IMR-90 (cell line): ENCODE measurements at regions not wholly inside any gene's neighbourhood (a gene's known extent, or its start where the extent isn't known, plus 50 kb on each side); places are given as distances from the start of the nearest gene placed in this dataset.

ENCODE experiments used
- ATAC-seq: fragments of 200-7000 bp; cut with Tn5 transposase; 2 replicates; pipeline ENCODE4 v1.9.1; 2020; ENCODE audit warnings: low read depth, mild to moderate bottlenecking, moderate library complexity
- BruUV-seq: library from RNA; stranded (reverse); fragments of 400-500 nt; replicated peaks from 2 replicates; lab custom pipeline; 2021; lab: Mats Ljungman, UMichigan
- CTCF ChIA-PET: fragments of 300-600 bp; formaldehyde crosslinking; extraction: SDS; loops from one replicate; lab custom pipeline; 2021; ENCODE audit warnings: antibody characterized with exemption; lab: Yijun Ruan, JAX
- POLR2A ChIA-PET: fragments of 300-600 bp; sonication (Branson Sonifier 250); formaldehyde crosslinking; loops from one replicate; lab custom pipeline; 2022; ENCODE audit warnings: antibody characterized with exemption; ENCODE audit not compliant: unreplicated experiment; lab: Charles Lee
- DNase-seq: peaks from one replicate; pipeline ENCODE4 v3.0.0; 2013
- H2AFZ ChIP-seq: replicated peaks from 2 replicates; pipeline ENCODE3; 2013; ENCODE audit warnings: low read length, mild to moderate bottlenecking; ENCODE audit not compliant: poor library complexity
- H2AK5ac ChIP-seq: 2 replicates; pipeline ENCODE4 v1.6.1; 2013; ENCODE audit warnings: low read depth, low read length, inconsistent platforms
- H2AK9ac ChIP-seq: replicated peaks from 2 replicates; pipeline ENCODE3; 2013; ENCODE audit warnings: mild to moderate bottlenecking, low read depth, low read length, moderate library complexity; ENCODE audit not compliant: poor library complexity
- H2BK120ac ChIP-seq: 2 replicates; pipeline ENCODE4 v1.6.1; 2013; ENCODE audit warnings: low read depth, low read length, inconsistent platforms
- H2BK15ac ChIP-seq: 3 replicates; pipeline ENCODE4 v1.6.1; 2013; ENCODE audit warnings: low read depth, low read length, inconsistent platforms
- H2BK20ac ChIP-seq: 2 replicates; pipeline ENCODE4 v1.6.1; 2013; ENCODE audit warnings: low read depth, mild to moderate bottlenecking, inconsistent platforms, low read length, moderate library complexity
- H2BK5ac ChIP-seq: 2 replicates; pipeline ENCODE4 v1.6.1; 2013; ENCODE audit warnings: mild to moderate bottlenecking, low read depth, low read length, inconsistent platforms; ENCODE audit not compliant: poor library complexity, severe bottlenecking
- H3K14ac ChIP-seq: replicated peaks from 2 replicates; pipeline ENCODE4 v1.6.1; 2013; ENCODE audit warnings: low read depth, low read length, inconsistent platforms
- H3K18ac ChIP-seq: 2 replicates; pipeline ENCODE4 v1.6.1; 2013; ENCODE audit warnings: low read depth, low read length, control low read depth
- H3K23ac ChIP-seq: 2 replicates; pipeline ENCODE4 v1.6.1; 2013; ENCODE audit warnings: low read depth, low read length, inconsistent platforms
- H3K27ac ChIP-seq: 2 replicates; pipeline ENCODE4 v1.5.1; 2013; ENCODE audit warnings: mild to moderate bottlenecking, control low read depth, low read length; ENCODE audit not compliant: insufficient read depth
- H3K27me3 ChIP-seq: 2 replicates; pipeline ENCODE4 v1.6.1; 2013; ENCODE audit warnings: low read length; ENCODE audit not compliant: control insufficient read depth, insufficient read depth
- H3K36me3 ChIP-seq: 2 replicates; pipeline ENCODE4 v1.6.1; 2013; ENCODE audit warnings: low read length, mixed read lengths; ENCODE audit not compliant: control insufficient read depth, insufficient read depth
- H3K4ac ChIP-seq: 2 replicates; pipeline ENCODE4 v1.6.1; 2013; ENCODE audit warnings: low read depth, low read length, inconsistent platforms
- H3K4me1 ChIP-seq: 2 replicates; pipeline ENCODE4 v1.6.1; 2013; ENCODE audit warnings: low read length, mixed read lengths; ENCODE audit not compliant: control insufficient read depth, insufficient read depth
- H3K4me2 ChIP-seq: 2 replicates; pipeline ENCODE4 v1.6.1; 2013; ENCODE audit warnings: low read depth, mild to moderate bottlenecking, control low read depth, low read length, moderate library complexity
- H3K4me3 ChIP-seq: 2 replicates; pipeline ENCODE4 v1.5.1; 2013; ENCODE audit warnings: low read depth, mild to moderate bottlenecking, control low read depth, low read length, moderate library complexity; ENCODE audit not compliant: insufficient read depth
- H3K56ac ChIP-seq: 2 replicates; pipeline ENCODE4 v1.6.1; 2013; ENCODE audit warnings: low read length, inconsistent platforms; ENCODE audit not compliant: insufficient read depth; ENCODE audit errors: extremely low read depth
- H3K79me1 ChIP-seq, 2 experiments: 2 replicates each; pipeline ENCODE4 v1.6.1; 2013; ENCODE audit warnings: low read length in 2 of 2, inconsistent platforms in 1 of 2, low read depth in 1 of 2
- H3K9ac ChIP-seq: 2 replicates; pipeline ENCODE4 v1.6.1; 2013; ENCODE audit warnings: low read depth, low read length, control low read depth
- H3K9me1 ChIP-seq: 2 replicates; pipeline ENCODE4 v1.6.1; 2013; ENCODE audit warnings: low read length, inconsistent platforms; ENCODE audit not compliant: insufficient read depth
- H3K9me3 ChIP-seq: 2 replicates; pipeline ENCODE4 v1.6.1; 2013; ENCODE audit warnings: low read length; ENCODE audit not compliant: control insufficient read depth, insufficient read depth
- H4K20me1 ChIP-seq: 2 replicates; pipeline ENCODE4 v1.6.1; 2013; ENCODE audit warnings: low read length, inconsistent platforms; ENCODE audit not compliant: insufficient read depth
- H4K5ac ChIP-seq: 2 replicates; pipeline ENCODE4 v1.6.1; 2013; ENCODE audit warnings: mild to moderate bottlenecking, low read depth, low read length, control low read depth
- H4K8ac ChIP-seq, 2 experiments: 2 replicates each; pipeline ENCODE4 v1.6.1; 2013; ENCODE audit warnings: low read depth in 2 of 2, low read length in 2 of 2, control low read depth in 1 of 2, inconsistent platforms in 1 of 2
- H4K91ac ChIP-seq: 2 replicates; pipeline ENCODE4 v1.6.1; 2013; ENCODE audit warnings: low read depth, low read length, inconsistent platforms; ENCODE audit not compliant: insufficient read depth
- CEBPB ChIP-seq: IDR thresholded peaks from 2 replicates; pipeline ENCODE4 v1.6.1; 2012; ENCODE audit warnings: low read depth, low read length, improper control_type of control experiment
- MAZ ChIP-seq: IDR thresholded peaks from 2 replicates; pipeline ENCODE4 v1.6.1; 2012; ENCODE audit warnings: low read depth, mild to moderate bottlenecking, low read length, improper control_type of control experiment, moderate library complexity, borderline replicate concordance
- POLR2A ChIP-seq: IDR thresholded peaks from 2 replicates; pipeline ENCODE4 v1.6.1; 2012; ENCODE audit warnings: mild to moderate bottlenecking, low read depth, low read length
- WGBS, 2 experiments: methylation state at CpG; one replicate each; pipeline versions ENCODE4 v1.1.5 to v1.1.7; 2013; ENCODE audit warnings: missing lambda C conversion rate in 2 of 2; ENCODE audit not compliant: insufficient read length in 1 of 2; ENCODE audit errors: extremely low coverage in 2 of 2; 5-methylcytosine and 5-hydroxymethylcytosine counted together
- dilution Hi-C: fragments of 300-500 bp; cut with HindIII; formaldehyde crosslinking; loops from one replicate; pipeline ENCODE4 v1.14.3; 2018; ENCODE audit warnings: low sequenced_read_pairs; ENCODE audit not compliant: unreplicated experiment
- in situ Hi-C: fragments of 300-500 bp; cut with MboI; formaldehyde crosslinking; loops from 3 replicates; pipeline ENCODE4 v1.14.3; 2019; ENCODE audit warnings: low sequenced_read_pairs, inconsistent platforms, mixed read lengths
- intact Hi-C: fragments of 100-400 bp; cut with micrococcal nuclease; formaldehyde crosslinking; loops from 2 replicates; pipeline ENCODE4 v1.10.0; 2022

GRCh38 chr5:135154197-135154596, 120.2 kb upstream of the PITX1 start:
- H3K4me3 ChIP-seq = no peak overlapping the region
- H3K79me1 ChIP-seq = no peaks in the 10 kb centered on the region
- H3K36me3 ChIP-seq = no peaks in the 10 kb centered on the region
- H3K27me3 ChIP-seq = no peaks in the 10 kb centered on the region
- H3K4me1 ChIP-seq = peaks cover 6% of the 10 kb centered on the region; the same call in 1 of the 2 replicates
- no TSS peak for BruUV-seq
- no peak overlapping the region for H3K4me2 ChIP-seq
- H4K5ac ChIP-seq = no peak overlapping the region
- H4K91ac ChIP-seq = no peak overlapping the region
- in situ Hi-C loops = no loop called here
- H4K20me1 ChIP-seq = no peaks in the 10 kb centered on the region
- ATAC-seq (peak; percentile 60; the same call in 1 of the 2 replicates), DNase-seq (peak; percentile 55)
- CTCF ChIA-PET = interaction anchor here (0.5 kb wide), 1 partner anchor 887 kb away, joined by 3 read pairs; no protein-coding TSS in a partner anchor
- H3K9me1 ChIP-seq = no peaks in the 10 kb centered on the region
- H2BK120ac ChIP-seq = no peak overlapping the region
- no peak overlapping the region for H4K8ac ChIP-seq
- TF ChIP-seq CEBPB (peak; percentile 73; the same call in 1 of the 2 replicates), MAZ (no peak), POLR2A (no peak)
- WGBS, 2 experiments = 97% methylated on average over 4 of the region's 8 CpGs; no CpG with 5 or more reads in 1 of the 2 experiments
- no peak overlapping the region for H3K27ac ChIP-seq
- no peak overlapping the region for H2BK5ac ChIP-seq
- no peak overlapping the region for H2AFZ ChIP-seq
- no peak overlapping the region for H2AK9ac ChIP-seq
- dilution Hi-C loops = no loop called here
- POLR2A ChIA-PET = interaction anchor here (0.6 kb wide), 1 partner anchor 14 kb away, joined by 4 read pairs; no protein-coding TSS in a partner anchor
- no peak overlapping the region for H3K14ac ChIP-seq
- no peak overlapping the region for H3K56ac ChIP-seq
- H2BK20ac ChIP-seq = no peak overlapping the region
- H3K18ac ChIP-seq = no peak overlapping the region
- peak overlapping the region; percentile 7; the same call in 1 of the 2 replicates for H2AK5ac ChIP-seq
- H3K9ac ChIP-seq = no peak overlapping the region
- H3K9me3 ChIP-seq = peaks cover 11% of the 10 kb centered on the region
- no peak overlapping the region for H3K4ac ChIP-seq
- no peak overlapping the region for H2BK15ac ChIP-seq
- H3K23ac ChIP-seq = no peak overlapping the region
- intact Hi-C loops = no loop called here
